Esophagus muscularis mucosa (tissue), 4 donors: ENCODE measurements at regions not wholly inside any gene's neighbourhood (a gene's known extent, or its start where the extent isn't known, plus 50 kb on each side); places are given as distances from the start of the nearest gene placed in this dataset.

Source experiments
- DNase-seq: peaks from one replicate; pipeline ENCODE4 v3.0.0-alpha.2; 2017; ENCODE audit errors: extremely low spot score
- H3K27ac ChIP-seq, 4 donors: fragments of 200-600 bp; sonication (generic); replicated peaks in 1 of 4; 1 replicate in 3 of 4; 2 replicates in 1 of 4; pipeline ENCODE4 v1.5.1; 2016 to 2019; ENCODE audit warnings: mild to moderate bottlenecking in 1 of 4
- H3K27me3 ChIP-seq, 4 donors: fragments of 200-600 bp; sonication (generic); one replicate each; pipeline versions ENCODE4 v1.5.1 to v1.6.0; 2016 to 2019
- H3K36me3 ChIP-seq, 4 donors: fragments of 200-600 bp; sonication (generic); one replicate each; pipeline ENCODE4 v1.5.1; 2016 to 2019
- H3K4me1 ChIP-seq, 4 donors: fragments of 200-600 bp; sonication (generic); one replicate each; pipeline ENCODE4 v1.5.1; 2016 to 2019
- H3K4me3 ChIP-seq, 4 donors: fragments of 200-600 bp; sonication (generic); 1 replicate in 2 of 4; 2 replicates in 2 of 4; pipeline ENCODE4 v1.5.1; 2016 to 2019; ENCODE audit warnings: mild to moderate bottlenecking in 4 of 4, moderate library complexity in 1 of 4
- H3K9me3 ChIP-seq, 4 donors: fragments of 200-600 bp; sonication (generic); 1 replicate in 3 of 4; 2 replicates in 1 of 4; pipeline ENCODE4 v1.5.1; 2016 to 2019
- EP300 ChIP-seq: sonication (generic); formaldehyde crosslinking; IDR thresholded peaks from one replicate; pipeline ENCODE4 v1.6.1; 2017; ENCODE audit warnings: antibody characterized with exemption
- POLR2A ChIP-seq: fragments of 450-650 bp; IDR thresholded peaks from one replicate; pipeline ENCODE4 v1.6.1; 2017; ENCODE audit warnings: antibody characterized with exemption, moderate library complexity, mild to moderate bottlenecking, low read depth
- POLR2AphosphoS5 ChIP-seq, 2 donors: sonication (generic); formaldehyde crosslinking; IDR thresholded peaks; one replicate each; pipeline ENCODE4 v1.6.1; 2017; ENCODE audit warnings: antibody characterized with exemption in 2 of 2
- WGBS: methylation state at CpG from one replicate; pipeline ENCODE4 v1.1.5; 2018; 5-methylcytosine and 5-hydroxymethylcytosine counted together
- intact Hi-C: fragments of 100-400 bp; cut with DNase I; formaldehyde crosslinking; loops from one replicate; pipeline ENCODE4 v1.15.1; 2023
- TF ChIP-seq, protein P1 (sequence below), 3 experiments: fragments of 200-600 bp in 2 of 3; fragments of 450-650 bp in 1 of 3; sonication (generic) in 2 of 3; IDR thresholded peaks; one replicate each; pipeline ENCODE4 v1.5.1; 2017 to 2019; ENCODE audit warnings: antibody characterized with exemption in 3 of 3, mild to moderate bottlenecking in 2 of 3, moderate library complexity in 1 of 3

DNA sequence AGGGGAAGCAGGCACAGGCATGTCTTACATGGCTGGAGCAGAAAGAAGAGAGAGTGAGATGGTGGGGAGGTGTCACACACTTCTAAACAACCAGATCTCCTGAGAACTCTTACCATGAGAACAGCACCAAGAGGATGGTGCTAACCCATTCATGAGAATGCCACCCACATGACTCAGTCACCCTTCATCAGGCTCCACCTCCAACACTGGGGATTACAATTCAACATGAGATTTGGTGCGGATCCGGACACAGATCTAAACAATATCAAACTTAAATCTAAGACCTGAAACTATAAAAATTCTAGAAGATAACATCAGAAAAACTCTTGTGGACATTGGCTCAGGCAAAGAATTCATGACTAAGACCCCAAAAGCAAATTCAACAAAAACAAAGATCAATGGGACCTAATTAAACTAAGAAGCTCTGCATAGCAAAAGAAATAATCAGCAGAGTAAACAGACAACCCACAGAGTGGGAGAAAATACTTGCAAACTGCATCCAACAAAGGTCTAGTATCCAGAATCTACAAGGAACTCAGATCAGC lies 65.4 kb downstream of the SPATA31C2 start:
- no peaks in the 10 kb centered on the region for H3K27me3 ChIP-seq
- H3K9me3 ChIP-seq = no peaks in the 10 kb centered on the region
- TF ChIP-seq EP300 (no peak), POLR2AphosphoS5 (IDR thresholded peaks at IDR 0.05) (no peak), POLR2A (no peak)
- TF ChIP-seq, protein P1, sequence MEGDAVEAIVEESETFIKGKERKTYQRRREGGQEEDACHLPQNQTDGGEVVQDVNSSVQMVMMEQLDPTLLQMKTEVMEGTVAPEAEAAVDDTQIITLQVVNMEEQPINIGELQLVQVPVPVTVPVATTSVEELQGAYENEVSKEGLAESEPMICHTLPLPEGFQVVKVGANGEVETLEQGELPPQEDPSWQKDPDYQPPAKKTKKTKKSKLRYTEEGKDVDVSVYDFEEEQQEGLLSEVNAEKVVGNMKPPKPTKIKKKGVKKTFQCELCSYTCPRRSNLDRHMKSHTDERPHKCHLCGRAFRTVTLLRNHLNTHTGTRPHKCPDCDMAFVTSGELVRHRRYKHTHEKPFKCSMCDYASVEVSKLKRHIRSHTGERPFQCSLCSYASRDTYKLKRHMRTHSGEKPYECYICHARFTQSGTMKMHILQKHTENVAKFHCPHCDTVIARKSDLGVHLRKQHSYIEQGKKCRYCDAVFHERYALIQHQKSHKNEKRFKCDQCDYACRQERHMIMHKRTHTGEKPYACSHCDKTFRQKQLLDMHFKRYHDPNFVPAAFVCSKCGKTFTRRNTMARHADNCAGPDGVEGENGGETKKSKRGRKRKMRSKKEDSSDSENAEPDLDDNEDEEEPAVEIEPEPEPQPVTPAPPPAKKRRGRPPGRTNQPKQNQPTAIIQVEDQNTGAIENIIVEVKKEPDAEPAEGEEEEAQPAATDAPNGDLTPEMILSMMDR (IDR thresholded peaks at IDR 0.05) = no peak
- H3K36me3 ChIP-seq = no peaks in the 10 kb centered on the region
- 100% methylated on average over 2 of the region's 2 CpGs for WGBS
- H3K27ac ChIP-seq = no peak overlapping the region
- intact Hi-C loops = no loop called here
- H3K4me3 ChIP-seq = no peak overlapping the region
- DNase-seq = no peak
- H3K4me1 ChIP-seq = peaks cover 9 to 20% (median 18%) of the 10 kb centered on the region in 4 donors

DNA sequence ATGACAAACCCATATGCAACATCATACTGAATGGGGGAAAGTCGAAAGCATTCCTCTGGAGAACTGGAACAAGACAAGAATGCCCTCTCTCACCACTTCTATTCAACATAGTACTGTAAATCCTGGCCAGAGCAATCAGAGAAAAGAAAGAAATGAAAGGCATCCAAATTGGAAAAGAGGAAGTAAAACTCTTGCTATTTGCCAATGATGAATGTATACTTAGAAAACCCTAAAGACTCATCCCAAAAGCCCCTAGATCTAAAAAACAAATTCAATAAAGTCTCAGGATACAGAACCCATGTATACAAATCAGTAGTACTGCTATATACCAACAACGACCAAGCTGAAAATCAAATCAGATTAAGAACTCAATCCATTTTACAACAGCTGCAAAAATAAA lies 66.9 kb downstream of the SPATA31C2 start:
- 84% methylated on average over 2 of the region's 2 CpGs for WGBS

DNA sequence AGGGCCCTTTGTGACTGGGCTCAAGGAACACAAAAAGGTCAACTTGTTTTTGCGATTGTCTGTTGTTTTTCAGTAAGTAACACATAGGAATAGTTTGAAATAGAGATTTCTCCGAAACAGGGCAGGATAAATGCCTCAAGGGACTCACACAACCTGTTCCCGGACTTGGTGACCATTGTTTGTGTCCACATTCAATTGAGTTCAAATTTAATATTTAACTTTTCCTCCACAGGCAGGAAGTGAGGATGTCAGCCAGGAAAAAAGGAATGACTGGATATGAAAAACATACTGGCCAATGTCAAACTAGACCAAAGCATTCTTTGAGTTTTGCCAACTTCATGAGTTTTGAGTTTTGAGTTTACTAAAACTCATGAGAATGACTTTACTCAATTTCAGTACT lies 72.7 kb downstream of the SPATA31C2 start:
- DNase-seq = no peak
- intact Hi-C loops = no loop called here
- Histone ChIP-seq H3K36me3 (no peaks in the 10 kb centered on the region), H3K27me3 (no peaks in the 10 kb centered on the region), H3K9me3 (no peaks in the 10 kb centered on the region), H3K27ac (no peak overlapping the region), H3K4me3 (no peak overlapping the region), H3K4me1 (no peaks in the 10 kb centered on the region)
- 69% methylated on average over 3 of the region's 3 CpGs for WGBS
- TF ChIP-seq, protein P1 (IDR thresholded peaks at IDR 0.05) = no peak
- TF ChIP-seq POLR2AphosphoS5 (IDR thresholded peaks at IDR 0.05) (no peak), POLR2A (no peak), EP300 (no peak)

More for the DNA sequence above, 66.9 kb downstream of the SPATA31C2 start:
- Histone ChIP-seq H3K4me3 (no peak overlapping the region), H3K27ac (no peak overlapping the region), H3K36me3 (no peaks in the 10 kb centered on the region), H3K27me3 (no peaks in the 10 kb centered on the region), H3K9me3 (no peaks in the 10 kb centered on the region), H3K4me1 (peaks cover 5 to 8% (median 7%) of the 10 kb centered on the region in 4 donors)
- intact Hi-C loops = no loop called here
- TF ChIP-seq POLR2AphosphoS5 (IDR thresholded peaks at IDR 0.05) = no peak
- TF ChIP-seq POLR2A = no peak
- no peak for TF ChIP-seq EP300
- TF ChIP-seq, protein P1 (IDR thresholded peaks at IDR 0.05) = no peak
- no peak for DNase-seq

DNA sequence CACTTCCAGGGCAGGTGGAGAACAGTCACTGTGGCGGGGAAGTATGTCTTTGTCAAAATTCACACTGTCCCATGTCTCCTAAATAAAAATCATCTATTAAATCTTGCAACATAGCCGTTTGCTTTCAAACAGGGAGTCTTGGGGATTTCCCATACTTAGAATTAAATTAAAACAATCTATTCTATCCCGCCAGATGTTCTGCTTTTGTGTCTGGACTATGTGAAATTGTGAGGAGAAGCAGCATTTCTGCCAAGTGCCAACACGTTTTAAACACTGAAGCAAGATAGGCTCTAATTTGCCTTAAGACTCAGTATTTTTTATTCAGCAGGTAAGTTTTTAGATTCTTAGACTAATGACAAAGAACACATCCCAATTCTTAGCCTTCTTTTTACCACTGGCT lies 73.7 kb downstream of the SPATA31C2 start:
- H3K4me3 ChIP-seq = no peak overlapping the region
- no peak overlapping the region for H3K27ac ChIP-seq
- H3K27me3 ChIP-seq = no peaks in the 10 kb centered on the region
- H3K4me1 ChIP-seq = no peaks in the 10 kb centered on the region
- TF ChIP-seq, protein P1 (IDR thresholded peaks at IDR 0.05) = no peak
- no peak for TF ChIP-seq POLR2A
- no peak for TF ChIP-seq POLR2AphosphoS5 (IDR thresholded peaks at IDR 0.05)
- TF ChIP-seq EP300 = no peak
- no peak for DNase-seq
- intact Hi-C loops = no loop called here
- H3K9me3 ChIP-seq = no peaks in the 10 kb centered on the region
- 56% methylated on average over 4 of the region's 4 CpGs for WGBS
- no peaks in the 10 kb centered on the region for H3K36me3 ChIP-seq

DNA sequence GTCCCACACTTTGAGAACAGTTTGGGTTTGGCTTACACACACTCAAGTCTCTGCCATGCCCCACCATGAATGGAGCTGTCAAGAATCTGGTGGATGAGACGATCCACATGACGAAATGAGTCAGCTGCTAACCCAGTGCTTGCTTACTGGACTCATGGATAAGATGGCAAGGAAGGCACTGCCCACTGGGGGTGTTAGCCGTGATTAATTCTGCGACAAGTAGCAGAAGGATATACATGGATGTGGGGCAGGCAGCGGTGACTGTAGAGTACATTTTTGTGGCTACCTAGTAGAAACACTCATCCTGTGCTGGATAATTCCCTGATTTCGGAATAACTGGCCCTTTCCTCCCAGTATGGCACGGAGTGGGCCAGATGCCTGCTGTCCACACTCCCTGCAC lies 77.5 kb downstream of the SPATA31C2 start:
- H3K36me3 ChIP-seq = no peaks in the 10 kb centered on the region
- H3K4me1 ChIP-seq = no peaks in the 10 kb centered on the region
- H3K4me3 ChIP-seq = no peak overlapping the region
- TF ChIP-seq, protein P1 (IDR thresholded peaks at IDR 0.05) = no peak
- TF ChIP-seq POLR2AphosphoS5 (IDR thresholded peaks at IDR 0.05) = no peak
- TF ChIP-seq EP300 = no peak
- TF ChIP-seq POLR2A = no peak
- H3K9me3 ChIP-seq = no peaks in the 10 kb centered on the region
- no peak for DNase-seq
- H3K27ac ChIP-seq = no peak overlapping the region
- WGBS = 96% methylated on average over 7 of the region's 7 CpGs
- intact Hi-C loops = no loop called here
- H3K27me3 ChIP-seq = no peaks in the 10 kb centered on the region
